SJCRH30 (cell line): ENCODE measurements at regions not wholly inside any gene's neighbourhood (a gene's known extent, or its start where the extent isn't known, plus 50 kb on each side); places are given as distances from the start of the nearest gene placed in this dataset.
"Not testable (repeated sequence)": the region's sequence is repeated elsewhere in the genome, so short reads cannot be mapped to it uniquely, and the experiment has no call there.

ENCODE experiments used
- DNase-seq, 2 experiments: peaks; one replicate each; pipeline ENCODE4 v3.0.0-alpha.2; 2015 to 2020
- H3K27ac ChIP-seq: fragments of 250-450 bp; sonication (Bioruptor Pico); 2 replicates; pipeline ENCODE4 v1.5.1; 2020; ENCODE audit warnings: mild to moderate bottlenecking, moderate library complexity
- H3K27me3 ChIP-seq: fragments of 250-450 bp; sonication (Bioruptor Pico); 2 replicates; pipeline ENCODE4 v1.5.1; 2020; ENCODE audit warnings: mild to moderate bottlenecking, moderate library complexity
- H3K36me3 ChIP-seq: fragments of 250-450 bp; sonication (Bioruptor Pico); 2 replicates; pipeline ENCODE4 v1.5.1; 2020; ENCODE audit warnings: mild to moderate bottlenecking, moderate library complexity
- H3K4me1 ChIP-seq: fragments of 250-450 bp; sonication (Bioruptor Pico); 2 replicates; pipeline ENCODE4 v1.5.1; 2020; ENCODE audit warnings: mild to moderate bottlenecking, moderate library complexity
- H3K4me3 ChIP-seq: fragments of 250-450 bp; sonication (Bioruptor Pico); 2 replicates; pipeline ENCODE4 v1.5.1; 2020; ENCODE audit warnings: mild to moderate bottlenecking, moderate library complexity
- H3K9me3 ChIP-seq: fragments of 250-450 bp; sonication (Bioruptor Pico); replicated peaks from 2 replicates; pipeline ENCODE4 v1.5.1; 2020; ENCODE audit warnings: mild to moderate bottlenecking, moderate library complexity

- Histone ChIP-seq H3K9me3 (no peaks in the 10 kb centered on the region), H3K27ac (no peak overlapping the region), H3K27me3 (no peaks in the 10 kb centered on the region), H3K4me1 (peaks cover 16% of the 10 kb centered on the region), H3K36me3 (no peaks in the 10 kb centered on the region), H3K4me3 (no peak overlapping the region)
- no peak for DNase-seq
Observed at GRCh38 chr5:112472614-112473013, 53.5 kb upstream of the EPB41L4A start.

GRCh38 chr5:112473989-112474388 is 54.9 kb upstream of the EPB41L4A start:
- Histone ChIP-seq H3K4me3 (no peak overlapping the region), H3K27me3 (no peaks in the 10 kb centered on the region), H3K4me1 (peaks cover 18% of the 10 kb centered on the region), H3K36me3 (no peaks in the 10 kb centered on the region), H3K9me3 (no peaks in the 10 kb centered on the region), H3K27ac (no peak overlapping the region)
- DNase-seq = no peak

- Histone ChIP-seq H3K9me3 (no peaks in the 10 kb centered on the region), H3K36me3 (no peaks in the 10 kb centered on the region), H3K4me3 (no peak overlapping the region), H3K27ac (peak overlapping the region; percentile 94), H3K27me3 (no peaks in the 10 kb centered on the region), H3K4me1 (peaks cover 30% of the 10 kb centered on the region)
- peak; percentile 63 to 88 for DNase-seq
Observed at GRCh38 chr5:112475747-112476365, 56.8 kb upstream of the EPB41L4A start.

DNA sequence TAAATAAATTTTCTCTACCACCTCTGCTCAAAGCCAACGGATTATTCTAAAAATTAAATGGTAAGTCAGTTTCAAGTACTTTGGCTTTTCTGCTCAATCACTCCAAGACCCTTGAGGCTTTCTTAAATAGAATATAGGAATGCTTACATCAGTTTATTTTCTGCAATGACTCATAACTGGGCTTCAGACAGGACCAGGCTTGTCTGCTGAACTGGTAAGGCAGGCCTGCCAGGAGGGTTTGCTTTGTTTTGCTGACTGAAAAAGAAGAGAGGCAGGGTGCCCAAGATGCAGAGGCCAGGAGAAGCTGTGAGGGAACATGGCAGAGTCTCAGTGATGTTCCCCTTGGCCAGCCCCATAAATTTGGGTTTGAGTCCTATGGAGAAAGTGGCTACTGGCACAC is 60.3 kb upstream of the EPB41L4A start:
- no peaks in the 10 kb centered on the region for H3K36me3 ChIP-seq
- peak; percentile 47 to 55 for DNase-seq
- peak overlapping the region; percentile 52 for H3K27ac ChIP-seq
- peaks cover 30% of the 10 kb centered on the region for H3K4me1 ChIP-seq
- H3K27me3 ChIP-seq = no peaks in the 10 kb centered on the region
- no peaks in the 10 kb centered on the region; the same call in 1 of the 2 replicates for H3K9me3 ChIP-seq
- no peak overlapping the region for H3K4me3 ChIP-seq

DNA sequence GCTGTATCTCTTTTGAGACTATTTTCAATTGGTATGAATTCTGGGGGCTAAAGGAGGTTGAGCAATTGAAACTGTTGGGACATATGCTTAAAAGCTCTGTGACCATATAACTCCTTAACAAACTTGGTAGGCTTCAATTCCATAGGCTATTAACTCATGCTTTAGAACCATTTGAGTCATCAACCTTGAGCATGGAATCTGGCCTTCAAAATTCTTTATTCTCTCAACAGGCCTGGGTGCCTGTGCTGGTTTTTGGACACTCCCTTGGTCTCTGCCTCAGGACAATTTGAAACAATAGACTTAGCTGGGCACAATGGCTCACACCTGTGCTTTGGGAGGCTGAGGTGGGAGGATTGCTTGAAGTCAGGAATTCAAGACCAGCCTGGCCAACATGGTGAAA is 61.4 kb upstream of the EPB41L4A start:
- Histone ChIP-seq H3K27ac (no peak overlapping the region), H3K36me3 (no peaks in the 10 kb centered on the region), H3K9me3 (no peaks in the 10 kb centered on the region; the same call in 1 of the 2 replicates), H3K4me3 (no peak overlapping the region), H3K27me3 (no peaks in the 10 kb centered on the region), H3K4me1 (peaks cover 24% of the 10 kb centered on the region)
- DNase-seq = no peak

DNA sequence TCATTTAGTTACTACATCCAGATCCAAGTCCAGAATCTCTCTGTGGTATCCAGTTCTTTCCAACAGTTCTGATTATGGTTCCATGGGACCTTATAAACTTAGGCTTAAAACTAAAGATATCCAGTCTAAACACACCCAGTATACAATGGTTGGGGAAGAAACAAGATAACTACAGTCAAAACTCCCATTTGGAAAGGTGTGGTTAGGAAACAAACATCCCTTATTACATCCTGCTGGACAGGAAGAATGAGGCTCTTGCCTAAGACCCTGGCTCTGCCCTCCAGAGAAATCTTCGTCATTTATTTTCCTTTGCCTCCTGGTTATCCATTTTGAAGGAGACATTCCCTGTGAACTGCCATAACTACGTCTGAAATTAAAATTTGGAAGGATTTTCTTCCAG is 64.6 kb upstream of the EPB41L4A start:
- no peak overlapping the region for H3K4me3 ChIP-seq
- H3K27ac ChIP-seq = no peak overlapping the region
- H3K9me3 ChIP-seq = no peaks in the 10 kb centered on the region; the same call in 1 of the 2 replicates
- H3K27me3 ChIP-seq = no peaks in the 10 kb centered on the region
- H3K36me3 ChIP-seq = no peaks in the 10 kb centered on the region
- no peak for DNase-seq
- peaks cover 14% of the 10 kb centered on the region for H3K4me1 ChIP-seq

DNA sequence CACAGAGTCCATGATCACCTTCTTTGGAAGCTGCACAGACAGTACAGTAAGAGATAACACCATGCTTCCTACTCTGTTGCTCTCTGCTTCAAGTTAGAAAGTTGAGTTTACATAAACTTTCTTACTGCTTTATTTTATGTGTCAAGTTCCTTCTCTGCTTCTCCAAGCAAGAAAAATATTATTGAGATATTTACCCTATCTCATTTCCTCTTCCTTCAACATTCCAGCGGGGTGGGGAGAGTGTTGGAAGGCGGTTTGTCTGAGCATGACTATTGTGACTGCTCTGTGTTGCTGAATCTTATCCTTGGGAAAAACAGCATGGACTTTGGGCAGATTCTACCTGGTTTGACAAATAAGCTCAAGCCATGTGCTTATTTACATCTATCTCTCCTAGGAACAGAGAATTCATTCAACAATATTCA is 66.9 kb upstream of the EPB41L4A start:
- H3K4me3 ChIP-seq = no peak overlapping the region
- no peaks in the 10 kb centered on the region for H3K36me3 ChIP-seq
- no peaks in the 10 kb centered on the region; the same call in 1 of the 2 replicates for H3K9me3 ChIP-seq
- no peak overlapping the region for H3K27ac ChIP-seq
- DNase-seq = no peak
- no peaks in the 10 kb centered on the region for H3K4me1 ChIP-seq
- no peaks in the 10 kb centered on the region for H3K27me3 ChIP-seq

DNA sequence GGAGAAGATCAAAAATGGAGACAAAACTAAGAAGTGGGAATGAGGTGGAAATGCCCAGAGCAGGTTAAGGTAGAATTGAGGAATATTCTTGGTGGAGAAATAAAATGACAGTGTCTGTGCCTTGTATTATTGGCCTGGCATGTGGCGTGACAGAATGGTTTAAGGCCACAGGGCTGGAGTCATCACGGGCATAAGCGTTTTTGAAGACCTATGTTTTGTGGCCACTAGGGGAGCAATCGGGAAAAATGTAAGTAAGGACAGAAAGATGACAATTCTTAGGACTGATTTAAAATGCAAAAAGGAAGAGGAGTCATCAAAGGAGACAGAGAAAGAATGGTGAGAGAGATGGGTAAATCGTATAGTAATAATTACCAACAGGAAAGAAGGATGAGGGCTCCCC is 72.2 kb upstream of the EPB41L4A start:
- Histone ChIP-seq H3K36me3 (no peaks in the 10 kb centered on the region), H3K4me3 (no peak overlapping the region), H3K4me1 (no peaks in the 10 kb centered on the region), H3K9me3 (no peaks in the 10 kb centered on the region), H3K27me3 (no peaks in the 10 kb centered on the region), H3K27ac (no peak overlapping the region)
- peak in 1 of 2 experiments; percentile 28 for DNase-seq

- no peaks in the 10 kb centered on the region for H3K36me3 ChIP-seq
- DNase-seq = peak; percentile 66 to 82
Observed at GRCh38 chr5:112492291-112492690, 73.2 kb upstream of the EPB41L4A start.

GRCh38 chr5:112503749-112504501 is 84.8 kb upstream of the EPB41L4A start:
- H3K4me3 ChIP-seq, DNase-seq, H3K36me3 ChIP-seq, H3K9me3 ChIP-seq, H3K4me1 ChIP-seq, H3K27me3 ChIP-seq, H3K27ac ChIP-seq: not testable (repeated sequence)

More at GRCh38 chr5:112492291-112492690, 73.2 kb upstream of the EPB41L4A start:
- Histone ChIP-seq H3K9me3 (no peaks in the 10 kb centered on the region), H3K4me1 (no peaks in the 10 kb centered on the region), H3K27ac (no peak overlapping the region), H3K4me3 (no peak overlapping the region), H3K27me3 (0 out of 2 replicates have a peak, but pooled peaks cover 1% of the 10 kb centered on the region)

DNA sequence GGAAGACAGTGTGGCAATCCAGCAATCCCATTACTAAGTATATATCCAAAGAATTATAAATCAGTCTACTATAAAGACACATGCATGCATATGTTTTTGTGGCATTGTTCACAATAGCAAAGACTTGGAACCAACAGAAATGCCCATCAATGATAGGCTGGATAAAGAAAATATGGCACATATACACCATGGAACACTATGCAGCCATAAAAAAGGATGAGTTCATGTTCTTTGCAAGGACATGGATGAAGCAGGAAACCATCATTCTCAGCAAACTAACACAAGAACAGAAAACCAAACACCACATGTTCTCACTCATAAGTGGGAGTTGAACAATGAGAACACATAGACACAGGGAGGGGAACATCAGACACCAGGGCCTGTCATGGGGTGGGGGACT is 90.0 kb upstream of the EPB41L4A start:
- not testable (repeated sequence) for H3K9me3 ChIP-seq, DNase-seq, H3K36me3 ChIP-seq, H3K27ac ChIP-seq, H3K4me1 ChIP-seq, H3K4me3 ChIP-seq, H3K27me3 ChIP-seq

DNA sequence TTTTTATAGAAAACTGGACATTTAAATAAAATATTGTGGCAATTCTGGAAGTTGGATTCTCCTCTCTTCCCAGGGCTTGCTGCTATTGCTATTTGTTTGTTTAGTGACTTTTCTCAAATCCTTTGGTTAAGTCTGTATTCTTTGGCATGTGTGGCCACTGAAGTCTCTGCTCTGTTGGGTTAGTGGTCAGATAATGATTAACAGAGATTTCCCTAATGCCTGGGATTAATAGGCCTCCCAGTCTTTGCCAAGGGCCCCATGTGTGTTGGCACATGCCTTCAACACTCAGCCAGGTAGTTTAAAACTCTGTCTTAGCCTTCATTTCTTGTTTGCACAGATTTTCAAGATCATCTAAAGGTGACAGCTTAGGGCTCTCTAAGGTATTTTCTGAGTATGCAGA is 92.8 kb upstream of the EPB41L4A start:
- Histone ChIP-seq H3K27ac (no peak overlapping the region), H3K4me1 (no peaks in the 10 kb centered on the region), H3K36me3 (no peaks in the 10 kb centered on the region), H3K27me3 (no peaks in the 10 kb centered on the region), H3K9me3 (no peaks in the 10 kb centered on the region), H3K4me3 (no peak overlapping the region)
- DNase-seq = no peak

DNA sequence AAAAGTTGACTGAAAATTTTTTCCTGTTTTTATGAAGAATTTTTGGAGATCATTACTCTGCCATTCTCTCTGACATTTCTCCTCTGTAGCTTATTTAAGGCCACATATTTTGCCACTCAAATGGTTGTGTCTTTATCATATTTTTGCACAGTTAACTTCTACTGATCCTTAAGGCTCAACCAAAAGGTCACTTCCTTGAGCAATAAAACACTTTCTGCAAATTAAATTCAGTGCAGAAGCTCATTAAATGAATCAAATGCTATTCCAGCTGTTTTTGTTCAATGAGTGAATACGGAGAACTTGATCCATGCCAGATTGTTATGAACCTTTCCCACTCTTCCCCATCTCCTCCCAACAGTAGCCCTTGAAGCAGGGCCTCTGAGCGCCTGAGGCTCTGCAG is 93.8 kb upstream of the EPB41L4A start:
- no peaks in the 10 kb centered on the region for H3K27me3 ChIP-seq
- no peak overlapping the region for H3K27ac ChIP-seq
- H3K4me3 ChIP-seq = no peak overlapping the region
- H3K9me3 ChIP-seq = no peaks in the 10 kb centered on the region
- H3K36me3 ChIP-seq = no peaks in the 10 kb centered on the region
- DNase-seq = no peak
- H3K4me1 ChIP-seq = no peaks in the 10 kb centered on the region

DNA sequence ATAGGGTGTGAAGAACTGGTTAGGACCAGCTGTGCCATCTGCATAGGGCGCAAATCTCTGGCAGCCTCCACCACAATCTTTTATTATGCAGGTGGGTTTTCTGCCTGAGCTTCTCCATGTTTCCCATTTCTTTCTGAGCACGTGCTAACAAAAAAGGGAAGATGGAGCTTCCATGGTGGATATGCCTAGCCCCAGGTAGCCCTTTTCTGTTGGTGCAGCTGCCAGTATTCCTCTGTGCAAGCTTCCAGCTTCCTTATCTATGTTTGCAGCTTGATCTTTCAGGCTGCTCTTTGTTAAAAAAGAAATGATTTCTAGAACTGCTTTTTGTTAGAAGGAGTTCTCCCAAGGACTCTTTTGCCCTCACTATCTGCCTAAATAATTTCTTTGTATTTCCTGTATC is 95.0 kb upstream of the EPB41L4A start:
- Histone ChIP-seq H3K36me3 (no peaks in the 10 kb centered on the region), H3K27me3 (no peaks in the 10 kb centered on the region), H3K4me3 (no peak overlapping the region), H3K4me1 (no peaks in the 10 kb centered on the region), H3K27ac (no peak overlapping the region), H3K9me3 (no peaks in the 10 kb centered on the region)
- no peak for DNase-seq

GRCh38 chr5:112520474-112520873 is 101.4 kb upstream of the EPB41L4A start:
- H3K4me3 ChIP-seq, H3K4me1 ChIP-seq, H3K27ac ChIP-seq, DNase-seq, H3K27me3 ChIP-seq, H3K36me3 ChIP-seq, H3K9me3 ChIP-seq: not testable (repeated sequence)
